Cardiac muscle cell (in vitro differentiated cells and primary cell): ENCODE measurements at regions not wholly inside any gene's neighbourhood (a gene's known extent, or its start where the extent isn't known, plus 50 kb on each side); places are given as distances from the start of the nearest gene placed in this dataset.
"Not testable (repeated sequence)": the region's sequence is repeated elsewhere in the genome, so short reads cannot be mapped to it uniquely, and the experiment has no call there.

ENCODE experiments used
- DNase-seq, 2 donors: peaks; one replicate each; pipeline versions ENCODE4 v3.0.0 to v3.0.0-alpha.2; 2010 to 2017; ENCODE audit warnings: low read depth in 1 of 2, low spot score in 1 of 2
- H3K27ac ChIP-seq: fragments of 200-600 bp; sonication (generic); 2 replicates; pipeline ENCODE4 v1.5.1; 2016
- H3K27me3 ChIP-seq: fragments of 200-600 bp; sonication (generic); 2 replicates; pipeline ENCODE4 v1.6.0; 2016; ENCODE audit warnings: control low read depth
- H3K36me3 ChIP-seq: fragments of 200-600 bp; sonication (generic); 2 replicates; pipeline ENCODE4 v1.5.1; 2016; ENCODE audit warnings: control low read depth
- H3K4me1 ChIP-seq: fragments of 200-600 bp; sonication (generic); 2 replicates; pipeline ENCODE4 v1.8.1; 2017; ENCODE audit warnings: low read depth, mild to moderate bottlenecking, mixed run types
- H3K4me3 ChIP-seq: fragments of 200-600 bp; sonication (generic); 2 replicates; pipeline ENCODE4 v1.5.1; 2016; ENCODE audit warnings: mild to moderate bottlenecking
- H3K9me3 ChIP-seq: fragments of 200-600 bp; sonication (generic); 2 replicates; pipeline ENCODE4 v1.5.1; 2017; ENCODE audit warnings: low read depth, mild to moderate bottlenecking, control low read depth
- TF ChIP-seq, protein P1 (sequence below): IDR thresholded peaks from 2 replicates; pipeline ENCODE4 v1.5.1; 2012; ENCODE audit warnings: low read depth, mild to moderate bottlenecking, low read length

DNA sequence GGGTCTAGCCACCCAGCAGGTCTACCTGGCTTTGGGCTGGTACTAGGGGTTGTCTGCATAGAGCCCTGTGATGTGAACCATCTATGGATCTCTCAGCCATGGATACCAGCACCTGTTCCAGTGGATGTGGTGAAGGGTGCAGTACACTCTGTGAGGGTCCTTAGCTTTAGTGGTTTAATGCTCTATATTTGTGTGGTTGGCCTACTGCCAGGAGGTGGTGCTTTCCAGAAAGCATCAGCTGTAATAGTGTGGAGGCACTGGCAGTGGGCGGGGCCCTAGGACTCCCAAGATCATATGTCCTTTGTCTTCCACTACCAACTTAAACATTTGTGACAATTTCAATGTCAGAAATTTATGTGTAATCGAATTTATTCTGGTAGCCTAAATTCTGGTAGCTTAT is 1065.1 kb downstream of the RPIA start:
- not testable (repeated sequence) for H3K4me3 ChIP-seq, H3K9me3 ChIP-seq, H3K36me3 ChIP-seq, H3K27me3 ChIP-seq, H3K27ac ChIP-seq, H3K4me1 ChIP-seq, DNase-seq

DNA sequence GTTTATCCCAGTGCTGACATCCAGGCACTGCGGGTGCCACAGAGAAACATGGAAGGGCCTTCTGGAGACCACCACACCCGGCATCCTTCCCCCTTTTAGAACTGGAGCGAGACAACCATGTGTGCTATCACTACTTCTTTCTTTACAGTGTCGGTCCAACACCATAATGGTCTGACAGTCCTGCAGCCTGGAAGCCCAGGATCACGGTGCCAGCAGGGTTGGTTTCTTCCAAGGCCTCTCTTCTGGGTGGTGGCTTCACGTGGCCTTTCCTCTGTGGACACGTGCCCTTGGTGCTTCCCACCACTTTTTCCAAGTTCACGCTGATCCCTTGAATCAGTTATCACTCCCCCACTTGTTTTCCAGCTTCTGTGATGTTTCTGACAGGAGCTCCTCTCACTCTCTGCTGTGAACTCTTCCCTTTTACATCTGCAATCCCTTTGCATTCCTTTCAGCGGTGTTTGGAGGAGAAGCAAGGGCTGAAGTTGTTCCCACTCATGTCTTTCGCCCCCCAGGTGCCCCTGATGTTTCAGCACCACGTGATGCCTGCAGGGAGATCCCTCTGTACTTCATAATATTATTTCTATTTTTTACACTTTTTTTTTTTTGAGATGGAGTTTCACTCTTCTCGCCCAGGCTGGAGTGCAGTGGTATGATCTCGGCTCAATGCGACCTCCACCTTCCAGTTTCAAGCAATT is 1067.0 kb downstream of the RPIA start:
- not testable (repeated sequence) for H3K4me1 ChIP-seq, H3K9me3 ChIP-seq, H3K4me3 ChIP-seq, H3K36me3 ChIP-seq, DNase-seq, H3K27ac ChIP-seq, H3K27me3 ChIP-seq

- H3K36me3 ChIP-seq, H3K27me3 ChIP-seq, H3K4me1 ChIP-seq, DNase-seq, H3K9me3 ChIP-seq, H3K4me3 ChIP-seq, H3K27ac ChIP-seq: not testable (repeated sequence)
Measured at GRCh38 chr2:89760762-89761161, 1069.3 kb downstream of the RPIA start.

- not testable (repeated sequence) for H3K36me3 ChIP-seq, H3K4me3 ChIP-seq, H3K27ac ChIP-seq, H3K9me3 ChIP-seq, H3K27me3 ChIP-seq, H3K4me1 ChIP-seq, DNase-seq
Measured at GRCh38 chr2:89761171-89761570, 1069.7 kb downstream of the RPIA start.

DNA sequence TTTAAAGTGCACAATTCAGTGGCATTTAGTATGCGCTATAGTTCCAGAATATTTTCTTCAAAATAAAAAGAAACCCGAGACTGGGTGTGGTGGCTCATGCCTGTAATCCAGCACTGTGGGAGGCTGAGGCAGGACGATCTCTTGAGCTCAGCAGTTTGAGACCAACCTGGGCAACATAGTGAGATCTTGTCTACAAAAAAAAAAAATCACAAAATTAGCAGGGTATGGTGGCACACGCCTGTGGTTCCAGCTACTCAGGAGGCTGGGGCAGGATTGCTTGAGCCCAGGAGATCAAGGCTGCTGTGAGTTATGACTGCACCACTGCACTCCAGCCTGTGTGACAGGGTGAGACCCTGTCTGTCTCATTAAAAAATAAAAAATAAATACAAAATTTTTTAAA is 1070.4 kb downstream of the RPIA start:
- not testable (repeated sequence) for H3K27me3 ChIP-seq, H3K36me3 ChIP-seq, H3K27ac ChIP-seq, H3K4me3 ChIP-seq, DNase-seq, H3K9me3 ChIP-seq, H3K4me1 ChIP-seq

- not testable (repeated sequence) for H3K4me1 ChIP-seq, H3K9me3 ChIP-seq, H3K36me3 ChIP-seq, DNase-seq, H3K4me3 ChIP-seq, H3K27me3 ChIP-seq, H3K27ac ChIP-seq
Measured at GRCh38 chr2:89762461-89763253, 1071.2 kb downstream of the RPIA start.

DNA sequence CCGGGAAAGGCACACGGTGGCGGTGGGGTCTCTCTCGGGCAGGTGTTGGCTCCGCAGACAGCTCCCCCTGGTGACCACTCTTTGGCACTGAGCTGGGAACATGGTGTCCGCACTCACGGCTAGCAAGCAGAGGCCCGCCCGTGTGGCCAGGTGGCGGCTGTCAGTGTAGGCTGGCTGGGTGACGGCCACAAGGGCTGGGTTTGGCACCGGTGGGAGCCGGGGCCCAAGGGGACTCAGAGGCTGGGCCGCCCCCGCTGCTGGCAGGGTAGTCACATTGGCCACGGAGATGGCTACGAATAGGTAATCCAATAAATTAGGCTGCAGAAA is 1071.7 kb downstream of the RPIA start:
- no peaks in the 10 kb centered on the region for H3K4me1 ChIP-seq
- H3K36me3 ChIP-seq, result no peaks in the 10 kb centered on the region
- TF ChIP-seq, protein P1, sequence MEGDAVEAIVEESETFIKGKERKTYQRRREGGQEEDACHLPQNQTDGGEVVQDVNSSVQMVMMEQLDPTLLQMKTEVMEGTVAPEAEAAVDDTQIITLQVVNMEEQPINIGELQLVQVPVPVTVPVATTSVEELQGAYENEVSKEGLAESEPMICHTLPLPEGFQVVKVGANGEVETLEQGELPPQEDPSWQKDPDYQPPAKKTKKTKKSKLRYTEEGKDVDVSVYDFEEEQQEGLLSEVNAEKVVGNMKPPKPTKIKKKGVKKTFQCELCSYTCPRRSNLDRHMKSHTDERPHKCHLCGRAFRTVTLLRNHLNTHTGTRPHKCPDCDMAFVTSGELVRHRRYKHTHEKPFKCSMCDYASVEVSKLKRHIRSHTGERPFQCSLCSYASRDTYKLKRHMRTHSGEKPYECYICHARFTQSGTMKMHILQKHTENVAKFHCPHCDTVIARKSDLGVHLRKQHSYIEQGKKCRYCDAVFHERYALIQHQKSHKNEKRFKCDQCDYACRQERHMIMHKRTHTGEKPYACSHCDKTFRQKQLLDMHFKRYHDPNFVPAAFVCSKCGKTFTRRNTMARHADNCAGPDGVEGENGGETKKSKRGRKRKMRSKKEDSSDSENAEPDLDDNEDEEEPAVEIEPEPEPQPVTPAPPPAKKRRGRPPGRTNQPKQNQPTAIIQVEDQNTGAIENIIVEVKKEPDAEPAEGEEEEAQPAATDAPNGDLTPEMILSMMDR, result no peak
- no peak overlapping the region for H3K4me3 ChIP-seq
- H3K9me3 ChIP-seq, result no peaks in the 10 kb centered on the region
- H3K27me3 ChIP-seq, result peaks cover 5% of the 10 kb centered on the region
- no peak overlapping the region for H3K27ac ChIP-seq
- no peak for DNase-seq

GRCh38 chr2:89763581-89764485 is 1072.4 kb downstream of the RPIA start:
- H3K9me3 ChIP-seq, result no peaks in the 10 kb centered on the region
- DNase-seq, result no peak
- no peak overlapping the region for H3K4me3 ChIP-seq
- H3K36me3 ChIP-seq, result no peaks in the 10 kb centered on the region
- H3K27ac ChIP-seq, result no peak overlapping the region
- TF ChIP-seq, protein P1, result no peak
- no peaks in the 10 kb centered on the region for H3K4me1 ChIP-seq
- H3K27me3 ChIP-seq, result peaks cover 5% of the 10 kb centered on the region

DNA sequence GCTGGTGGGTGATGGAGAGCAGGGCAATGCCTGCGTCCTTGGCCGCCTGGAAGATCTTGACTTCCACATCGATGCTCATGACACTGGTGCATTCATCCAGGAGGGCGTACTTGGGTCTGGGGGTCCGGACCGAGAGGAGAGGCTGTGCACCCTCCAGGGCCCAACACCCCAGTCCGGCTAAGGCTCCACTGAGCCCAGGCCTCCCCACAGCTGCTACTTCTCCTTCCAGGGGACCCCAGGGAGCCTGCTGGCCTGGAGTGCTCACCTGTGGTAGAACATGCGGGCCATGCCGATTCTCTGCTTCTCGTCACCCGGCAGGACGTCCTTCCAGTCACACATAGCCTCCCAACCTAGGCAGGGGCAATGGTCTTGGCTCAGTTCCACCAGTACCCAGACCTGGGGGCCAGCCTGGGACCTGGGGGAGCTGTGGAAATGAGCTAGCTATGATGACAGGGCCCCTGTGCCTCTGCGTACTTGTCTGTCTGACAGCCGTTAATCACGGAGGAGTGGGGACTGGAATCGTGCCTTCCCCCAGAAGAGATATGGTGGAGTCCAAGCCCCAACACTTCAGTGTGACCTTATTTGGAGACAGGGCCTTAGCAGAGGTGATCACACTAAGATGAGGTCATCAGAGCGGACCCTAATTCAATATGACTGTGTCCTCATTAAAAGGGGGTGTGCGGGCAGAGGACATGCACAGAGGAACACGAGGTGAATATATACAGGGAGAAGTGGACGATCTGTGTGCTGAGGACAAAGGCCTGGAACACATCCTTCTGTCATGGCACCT is 1073.3 kb downstream of the RPIA start:
- H3K36me3 ChIP-seq, H3K4me1 ChIP-seq, H3K27me3 ChIP-seq, H3K9me3 ChIP-seq, DNase-seq, H3K27ac ChIP-seq, H3K4me3 ChIP-seq: not testable (repeated sequence)

DNA sequence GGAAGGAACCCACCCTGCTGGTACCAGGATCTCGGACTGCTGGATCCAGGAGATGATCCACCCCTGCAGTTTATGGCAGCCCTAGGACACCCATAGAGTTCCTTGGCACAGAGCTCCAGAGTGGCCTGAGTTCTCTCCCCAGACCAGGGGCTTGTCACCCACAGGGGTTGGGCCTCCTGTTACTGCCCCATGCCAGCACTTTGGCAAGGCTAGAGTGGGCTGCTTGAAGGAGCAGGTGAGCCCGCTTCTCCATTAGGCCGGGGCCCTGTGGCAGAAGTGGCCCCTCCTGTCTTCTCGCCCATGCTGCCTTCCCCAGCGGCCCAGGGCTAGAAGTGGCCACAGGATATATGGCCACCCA is 1073.9 kb downstream of the RPIA start:
- H3K27ac ChIP-seq, H3K36me3 ChIP-seq, H3K27me3 ChIP-seq, DNase-seq, H3K4me3 ChIP-seq, H3K9me3 ChIP-seq, H3K4me1 ChIP-seq: not testable (repeated sequence)
